ENCODE measurements at regions not wholly inside any gene's neighbourhood (a gene's known extent, or its start where the extent isn't known, plus 50 kb on each side); places are given as distances from the start of the nearest gene placed in this dataset.

DNA sequence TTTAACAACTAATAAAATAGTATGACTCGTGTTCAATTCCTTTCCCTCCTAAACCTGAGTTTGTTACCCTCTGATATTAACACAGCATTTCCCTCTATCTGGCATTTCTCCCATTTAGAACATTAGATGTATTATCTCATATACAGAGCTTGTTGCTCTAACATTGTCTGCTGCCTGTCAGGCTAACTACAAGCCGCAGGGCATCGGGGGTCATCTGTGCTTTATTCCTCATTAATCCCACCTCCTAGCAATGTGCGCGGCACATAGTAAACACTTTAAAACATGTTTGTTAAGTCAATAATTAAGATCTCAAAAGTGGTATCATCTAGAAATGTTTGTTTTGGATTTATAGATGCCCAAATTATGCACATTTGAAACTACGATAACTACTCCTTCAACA, 52.9 kb upstream of the NEBL start:
- H3K27ac Mint-ChIP-seq, result no peak overlapping the region
- CTCF ChIA-PET, result no interaction called here
- H3K4me1 Mint-ChIP-seq, result no peaks in the 10 kb centered on the region

DNA sequence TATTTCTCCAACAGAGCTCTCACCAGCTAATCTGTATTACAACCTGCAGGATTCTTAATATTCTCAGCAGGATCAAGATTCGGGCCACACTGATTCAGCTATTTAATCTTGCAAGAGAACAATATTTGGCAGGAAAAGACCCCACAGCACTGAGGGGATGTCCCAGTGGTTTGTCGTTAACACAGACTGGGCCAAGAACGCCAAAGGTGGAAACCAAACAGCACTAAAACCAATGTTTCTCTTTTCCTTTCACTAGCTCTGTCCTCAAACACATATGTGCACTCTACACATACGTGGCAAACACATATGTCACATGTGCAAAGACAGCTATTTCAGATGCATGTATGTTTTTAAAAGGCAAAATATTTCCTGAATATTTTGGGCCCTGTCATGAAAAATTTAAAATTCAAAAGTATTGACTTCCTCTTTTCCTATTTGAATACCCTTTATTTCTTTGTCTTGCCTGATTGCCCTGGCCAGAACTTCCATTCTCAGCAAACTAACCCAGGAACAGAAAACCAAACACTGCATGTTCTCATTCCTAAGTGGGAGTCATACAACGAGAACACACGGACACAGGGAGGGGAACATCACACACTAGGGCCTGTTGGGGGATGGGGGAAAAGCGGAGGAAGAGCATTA, 51.7 kb upstream of the NEBL start:
- WGBS (ENCODE audit: insufficient coverage), result 88% methylated on average over 1 of the region's 7 CpGs
- no peaks in the 10 kb centered on the region for H3K4me1 Mint-ChIP-seq
- no peaks in the 10 kb centered on the region for H3K27me3 Mint-ChIP-seq
- no peaks in the 10 kb centered on the region for H3K27me3 ChIP-seq (replicated peaks in 1 of 2; ENCODE audit: control insufficient read depth in 2 of 2, extremely low read depth in 1 of 2, insufficient read depth in 2 of 2, low read length in 1 of 2)
- no peaks in the 10 kb centered on the region for H3K9me3 ChIP-seq
- ATAC-seq (replicated peaks in 1 of 4), result no peak
- no peak overlapping the region for H3K27ac Mint-ChIP-seq
- no peak overlapping the region for H3K4me3 ChIP-seq (ENCODE audit: control insufficient read depth in 1 of 2, extremely low read depth in 1 of 2, low read length in 1 of 2)
- POLR2A ChIA-PET, result no interaction called here
- H3K36me3 ChIP-seq (ENCODE audit: control insufficient read depth in 2 of 2, extremely low read depth in 1 of 2, insufficient read depth in 1 of 2, low read length in 1 of 2), result no peaks in the 10 kb centered on the region
- no peaks in the 10 kb centered on the region for H3K4me1 ChIP-seq (ENCODE audit: control insufficient read depth in 1 of 2, extremely low read depth in 1 of 2, insufficient read depth in 2 of 2, low read length in 2 of 2)
- H3K27ac ChIP-seq (ENCODE audit: low read length), result no peak overlapping the region
- H3K9me3 Mint-ChIP-seq, result no peaks in the 10 kb centered on the region
- peak overlapping the region in 1 of 3 donors; percentile 12 for H3K4me3 Mint-ChIP-seq
- DNase-seq, result no peak
- no peaks in the 10 kb centered on the region for H3K36me3 Mint-ChIP-seq
- CTCF ChIA-PET, result no interaction called here

More for the DNA sequence above, 52.9 kb upstream of the NEBL start:
- DNase-seq, result no peak
- Histone ChIP-seq H3K27ac (ENCODE audit: low read length) (no peak overlapping the region), H3K27me3 (replicated peaks in 1 of 2; ENCODE audit: control insufficient read depth in 2 of 2, extremely low read depth in 1 of 2, insufficient read depth in 2 of 2, low read length in 1 of 2) (no peaks in the 10 kb centered on the region), H3K9me3 (no peaks in the 10 kb centered on the region), H3K4me3 (ENCODE audit: control insufficient read depth in 1 of 2, extremely low read depth in 1 of 2, low read length in 1 of 2) (no peak overlapping the region), H3K36me3 (ENCODE audit: control insufficient read depth in 2 of 2, extremely low read depth in 1 of 2, insufficient read depth in 1 of 2, low read length in 1 of 2) (no peaks in the 10 kb centered on the region), H3K4me1 (ENCODE audit: control insufficient read depth in 1 of 2, extremely low read depth in 1 of 2, insufficient read depth in 2 of 2, low read length in 2 of 2) (no peaks in the 10 kb centered on the region)
- 100% methylated on average over 1 of the region's 6 CpGs for WGBS (ENCODE audit: insufficient coverage)
- Mint-ChIP-seq H3K36me3 (no peaks in the 10 kb centered on the region), H3K9me3 (no peaks in the 10 kb centered on the region), H3K27me3 (no peaks in the 10 kb centered on the region), H3K4me3 (no peak overlapping the region)
- POLR2A ChIA-PET, result no interaction called here
- ATAC-seq (replicated peaks in 1 of 4), result no peak

Measured in T-cell (primary cell).